HG03558 (cell line): ENCODE measurements at regions not wholly inside any gene's neighbourhood (a gene's known extent, or its start where the extent isn't known, plus 50 kb on each side); places are given as distances from the start of the nearest gene placed in this dataset.
A peak's percentile ranks its signal among the peaks of the same experiment; 100 is the strongest.
"Not testable (repeated sequence)": the region's sequence is repeated elsewhere in the genome, so short reads cannot be mapped to it uniquely, and the experiment has no call there.

Experiments
- ATAC-seq: cut with Tn5 transposase; IDR thresholded peaks from one replicate; pipeline ENCODE4 v1.9.1; 2021; ENCODE audit warnings: moderate number of reproducible peaks; ENCODE audit not compliant: unreplicated experiment; ENCODE audit errors: extremely low read depth

GRCh38 chrX:81857192-81857591 lies 655.3 kb downstream of the SH3BGRL start:
- ATAC-seq = no peak

DNA sequence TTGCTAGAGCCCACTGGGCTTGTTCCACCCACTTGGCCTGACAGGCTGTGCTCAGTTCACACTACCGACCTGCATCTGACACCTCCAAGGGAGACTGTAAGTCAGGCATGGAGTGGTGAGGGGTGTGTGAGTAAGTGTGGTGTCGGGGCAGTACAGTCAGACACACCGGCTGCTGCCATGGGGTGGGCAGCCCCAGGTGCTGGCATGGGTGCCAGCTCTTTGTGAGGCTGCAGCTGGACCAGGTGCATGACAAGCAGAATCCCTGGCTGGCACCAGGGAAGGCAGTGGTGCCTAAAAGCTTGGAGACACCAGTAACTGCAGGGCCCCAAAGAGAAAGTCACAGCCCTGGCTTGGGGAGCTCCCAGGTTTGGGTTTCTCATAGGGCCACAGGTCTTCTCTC lies 665.0 kb downstream of the SH3BGRL start:
- ATAC-seq = no peak

DNA sequence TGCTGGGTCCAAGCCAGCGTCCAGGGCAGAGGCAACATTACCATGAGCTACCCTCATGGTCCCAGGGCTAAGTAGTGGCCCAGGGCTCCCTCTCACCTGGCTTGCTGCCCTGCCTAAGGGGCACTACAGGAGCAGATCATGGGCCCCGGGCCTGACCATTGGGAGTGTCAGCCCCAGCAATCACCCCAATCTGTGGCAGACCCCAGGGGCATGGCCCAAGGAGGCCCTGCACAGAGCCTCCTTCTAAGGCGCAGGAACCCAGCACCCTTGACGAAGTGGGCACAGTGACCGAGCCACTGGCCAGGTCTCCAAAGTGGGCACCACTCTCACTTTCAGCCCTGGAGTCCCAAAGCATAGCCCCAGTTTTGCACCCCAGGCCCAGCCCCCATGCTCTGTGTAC lies 667.1 kb downstream of the SH3BGRL start:
- no peak for ATAC-seq

- ATAC-seq = no peak
These were observed 672.9 kb downstream of the SH3BGRL start for GRCh38 chrX:81874807-81875206.

DNA sequence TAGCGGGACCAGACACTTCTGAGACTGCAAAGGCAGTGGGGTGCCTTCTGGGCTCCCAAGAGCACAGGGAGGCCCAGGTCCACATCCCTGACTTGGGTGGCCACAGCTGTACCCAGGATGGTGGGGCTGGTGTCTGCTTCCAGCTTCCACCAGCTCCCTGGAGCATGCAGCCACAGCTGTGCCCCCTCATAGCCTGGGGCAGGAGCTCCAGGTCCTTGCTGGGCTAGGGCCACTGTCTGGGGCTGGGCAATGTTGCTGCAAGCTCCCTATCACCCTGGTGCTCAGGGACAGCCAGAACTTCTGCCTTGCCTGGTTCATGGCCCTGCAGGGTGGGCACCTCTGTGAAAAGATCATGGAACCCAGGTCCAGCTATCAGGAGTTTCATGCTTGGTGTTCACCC lies 673.9 kb downstream of the SH3BGRL start:
- ATAC-seq = no peak

- no peak for ATAC-seq
These were observed 674.5 kb downstream of the SH3BGRL start for GRCh38 chrX:81876437-81876836.

GRCh38 chrX:81890521-81890920 lies 688.6 kb downstream of the SH3BGRL start:
- ATAC-seq = no peak

DNA sequence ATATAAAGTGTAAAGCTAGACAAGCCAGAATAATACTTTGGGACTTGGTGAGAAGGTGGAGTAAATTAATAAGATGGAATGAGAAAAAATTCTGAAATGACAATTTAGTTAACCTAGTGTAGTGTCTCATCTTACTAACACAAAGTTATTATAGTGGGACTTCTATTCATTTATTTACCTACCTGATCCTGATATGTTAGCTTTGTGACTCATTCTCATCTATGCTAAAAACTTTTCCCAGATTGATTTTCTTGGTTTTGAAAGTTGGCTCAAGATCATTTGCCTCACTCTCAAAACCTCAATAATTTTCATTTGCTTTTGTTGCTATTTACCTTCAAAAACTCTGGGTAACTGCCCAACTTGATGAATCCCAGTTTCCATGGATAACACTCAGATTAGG lies 698.6 kb downstream of the SH3BGRL start:
- no peak for ATAC-seq

GRCh38 chrX:81925812-81926211 lies 723.9 kb downstream of the SH3BGRL start:
- ATAC-seq = no peak

- not testable (repeated sequence) for ATAC-seq
These were observed 744.0 kb downstream of the SH3BGRL start for GRCh38 chrX:81945911-81946310.

GRCh38 chrX:81957318-81957717 lies 755.4 kb downstream of the SH3BGRL start:
- ATAC-seq = no peak

GRCh38 chrX:81957900-81958545 lies 756.1 kb downstream of the SH3BGRL start:
- peak; percentile 69 for ATAC-seq

- ATAC-seq = no peak
These were observed 758.1 kb downstream of the SH3BGRL start for GRCh38 chrX:81959964-81960363.

- not testable (repeated sequence) for ATAC-seq
These were observed 772.5 kb downstream of the SH3BGRL start for GRCh38 chrX:81974413-81974812.

DNA sequence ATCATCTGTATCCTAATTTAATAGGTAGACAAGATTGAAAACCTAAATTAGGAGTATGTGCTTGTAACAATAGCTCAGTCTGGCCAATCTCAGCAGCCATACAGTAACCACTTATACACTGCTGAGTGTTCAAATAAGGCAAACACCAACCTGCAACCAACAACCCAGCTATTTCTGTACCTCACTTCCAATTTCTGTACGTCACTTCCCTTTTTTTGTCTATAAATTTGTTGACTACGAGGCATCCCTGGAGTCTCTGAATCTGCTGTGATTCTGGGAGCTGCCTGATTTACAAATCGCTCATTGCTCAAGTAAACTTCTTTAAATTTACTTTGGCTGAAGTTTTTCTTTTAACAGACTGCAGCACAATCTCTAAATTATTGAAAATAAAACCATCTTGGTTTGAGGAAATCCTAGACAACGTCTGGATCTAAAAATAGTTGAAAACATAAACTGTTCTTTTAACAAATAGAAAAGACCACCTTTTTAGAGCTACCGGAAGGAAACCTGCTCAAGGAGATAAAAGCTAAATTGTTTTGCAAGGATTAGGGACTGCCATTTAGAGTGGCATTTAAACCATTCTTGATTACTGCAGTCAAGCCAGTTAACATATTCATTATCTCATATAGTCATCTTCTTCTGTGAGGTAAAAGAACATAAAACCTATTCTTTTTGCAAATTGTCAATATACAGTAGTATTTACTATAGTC lies 778.1 kb downstream of the SH3BGRL start:
- no peak for ATAC-seq

DNA sequence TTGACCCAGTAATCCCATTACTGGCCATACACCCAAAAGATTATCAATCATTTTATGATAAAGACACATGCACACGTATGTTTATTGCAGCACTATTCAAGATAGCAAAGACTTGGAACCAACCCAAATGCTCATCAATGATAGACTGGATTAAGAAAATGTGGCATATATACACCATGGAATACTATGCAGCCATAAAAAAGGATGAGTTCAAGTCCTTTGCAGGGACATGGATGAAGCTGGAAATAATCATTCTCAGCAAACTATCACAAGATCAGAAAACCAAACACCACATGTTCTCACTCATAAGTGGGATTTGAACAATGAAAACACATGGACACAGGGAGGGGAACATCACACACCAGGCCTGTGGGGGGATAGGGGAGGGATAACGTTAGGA lies 785.3 kb downstream of the SH3BGRL start:
- not testable (repeated sequence) for ATAC-seq

DNA sequence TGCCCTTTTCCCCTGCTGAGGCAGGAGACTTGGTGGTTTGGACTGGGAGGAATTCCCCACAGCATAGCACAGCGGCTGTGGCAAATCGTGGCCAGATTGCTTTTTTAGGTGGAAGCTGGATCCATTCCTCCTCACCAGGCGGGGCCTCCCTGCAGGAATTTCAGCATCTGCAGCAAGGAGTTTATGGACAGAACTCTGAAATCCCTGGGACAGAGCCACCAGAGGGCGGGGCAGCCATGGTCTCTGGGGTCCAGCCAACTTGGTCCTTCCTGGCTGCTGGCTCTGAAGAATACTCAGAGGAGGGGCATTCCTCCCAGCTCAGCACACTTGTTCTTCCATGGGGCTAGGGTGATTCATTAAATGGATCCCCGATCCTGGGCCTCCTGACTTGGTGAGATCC lies 794.3 kb downstream of the SH3BGRL start:
- ATAC-seq = no peak

DNA sequence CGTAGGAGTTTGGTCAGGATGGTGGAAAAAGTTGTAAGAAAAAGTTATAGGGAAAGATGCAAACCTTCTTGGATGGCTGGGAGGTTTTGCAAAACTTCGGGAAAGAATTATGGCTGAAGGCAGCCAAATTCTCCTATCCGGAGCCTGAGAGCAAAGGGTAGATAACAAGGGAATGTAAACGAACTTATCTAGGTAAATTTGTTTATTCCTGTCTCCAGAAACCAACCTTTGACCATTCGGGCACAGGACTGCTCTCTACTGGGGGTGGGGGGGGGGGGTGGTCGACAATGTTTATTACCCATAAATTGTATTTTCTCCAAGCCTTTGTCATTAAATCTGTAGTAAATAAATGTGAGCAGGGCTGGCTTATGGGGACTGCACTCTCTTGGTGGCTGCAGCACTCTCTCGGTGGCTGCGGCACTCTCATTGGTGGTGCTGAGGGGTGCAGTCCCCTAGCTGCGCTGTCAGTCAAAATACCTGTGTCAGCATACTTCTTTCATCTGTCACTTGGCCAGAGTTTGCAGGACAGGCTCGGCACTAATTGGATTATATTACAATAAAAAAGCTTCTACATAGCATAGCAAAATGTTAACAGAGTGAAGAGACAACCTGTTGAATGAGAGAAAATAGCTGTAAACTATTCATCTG lies 827.8 kb downstream of the SH3BGRL start:
- no peak for ATAC-seq

- no peak for ATAC-seq
These were observed 829.3 kb downstream of the SH3BGRL start for GRCh38 chrX:82031250-82031649.

DNA sequence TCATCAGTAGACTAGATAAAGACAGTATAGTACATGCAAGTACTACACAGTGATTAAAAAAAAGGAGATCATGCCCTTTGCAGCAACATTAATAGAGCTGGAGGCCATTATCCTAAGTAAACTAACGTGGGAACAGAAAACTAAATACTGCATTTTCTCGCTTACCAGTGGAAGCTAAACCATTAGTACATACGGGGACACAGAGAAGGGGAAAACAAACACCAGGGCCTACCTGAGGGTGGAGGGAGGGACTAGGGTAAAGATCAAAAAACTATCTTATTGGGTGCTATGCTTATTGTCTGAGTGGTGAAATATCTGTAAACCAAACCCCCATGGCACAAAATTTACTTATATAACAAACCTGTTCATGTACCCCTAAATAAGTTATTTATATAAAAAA lies 836.9 kb downstream of the SH3BGRL start:
- no peak for ATAC-seq

- ATAC-seq = no peak
These were observed 839.1 kb downstream of the SH3BGRL start for GRCh38 chrX:82041034-82041433.

GRCh38 chrX:82058728-82059127 lies 856.8 kb downstream of the SH3BGRL start:
- ATAC-seq = no peak
